Chondrocyte (in vitro differentiated cells): ENCODE measurements at regions not wholly inside any gene's neighbourhood (a gene's known extent, or its start where the extent isn't known, plus 50 kb on each side); places are given as distances from the start of the nearest gene placed in this dataset.

Experiments used
- DNase-seq: peaks from one replicate; pipeline ENCODE4 v3.0.0; 2021; ENCODE audit warnings: mixed read lengths, low spot score
- H3K27ac Mint-ChIP-seq: one replicate; pipeline ENCODE4 v1.8.0; 2021; ENCODE audit warnings: mild to moderate bottlenecking, moderate library complexity, mixed read lengths; ENCODE audit not compliant: unreplicated experiment
- H3K27me3 Mint-ChIP-seq: 2 replicates; pipeline ENCODE4 v1.8.0; 2021; ENCODE audit warnings: low read depth, mixed read lengths
- H3K36me3 Mint-ChIP-seq: 2 replicates; pipeline ENCODE4 v1.8.0; 2021; ENCODE audit warnings: low read depth, mixed read lengths
- H3K4me1 Mint-ChIP-seq: 2 replicates; pipeline ENCODE4 v1.8.0; 2021; ENCODE audit warnings: low read depth, mild to moderate bottlenecking, mixed read lengths
- H3K4me3 Mint-ChIP-seq: one replicate; pipeline ENCODE4 v1.8.0; 2021; ENCODE audit warnings: mild to moderate bottlenecking, moderate library complexity, mixed read lengths; ENCODE audit not compliant: unreplicated experiment
- H3K9me3 Mint-ChIP-seq: 2 replicates; pipeline ENCODE4 v1.8.0; 2021; ENCODE audit warnings: low read depth, mixed read lengths
- TF ChIP-seq, protein P1 (sequence below): fragments of 200-600 bp; sonication (generic); IDR thresholded peaks from 2 replicates; pipeline ENCODE4 v1.5.0; 2021; ENCODE audit warnings: antibody characterized with exemption, mild to moderate bottlenecking, moderate library complexity

DNA sequence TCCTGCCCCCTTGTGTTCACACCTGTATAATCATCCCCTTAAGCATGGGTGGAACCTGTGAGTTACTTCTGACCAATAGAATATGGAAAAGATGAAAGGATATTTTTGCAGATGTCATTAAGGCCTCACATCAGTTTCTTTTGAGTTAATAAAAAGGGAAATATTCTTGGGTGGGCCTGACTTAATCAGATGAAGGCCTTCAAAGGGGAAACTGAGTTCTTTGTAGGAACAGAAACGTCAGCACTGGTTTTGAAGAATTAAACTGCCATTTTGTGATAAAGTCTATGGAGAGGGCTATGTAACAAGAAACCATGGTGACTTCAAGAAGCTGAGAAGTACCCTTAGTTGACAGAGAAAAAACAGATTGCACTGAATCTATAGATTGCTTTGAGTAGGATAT is 168.7 kb upstream of the CNTNAP4 start:
- H3K27me3 Mint-ChIP-seq, result no peaks in the 10 kb centered on the region
- H3K9me3 Mint-ChIP-seq, result peaks cover 3% of the 10 kb centered on the region
- no peaks in the 10 kb centered on the region for H3K36me3 Mint-ChIP-seq
- DNase-seq, result no peak
- H3K27ac Mint-ChIP-seq, result no peak overlapping the region
- no peak overlapping the region for H3K4me3 Mint-ChIP-seq
- TF ChIP-seq, protein P1, sequence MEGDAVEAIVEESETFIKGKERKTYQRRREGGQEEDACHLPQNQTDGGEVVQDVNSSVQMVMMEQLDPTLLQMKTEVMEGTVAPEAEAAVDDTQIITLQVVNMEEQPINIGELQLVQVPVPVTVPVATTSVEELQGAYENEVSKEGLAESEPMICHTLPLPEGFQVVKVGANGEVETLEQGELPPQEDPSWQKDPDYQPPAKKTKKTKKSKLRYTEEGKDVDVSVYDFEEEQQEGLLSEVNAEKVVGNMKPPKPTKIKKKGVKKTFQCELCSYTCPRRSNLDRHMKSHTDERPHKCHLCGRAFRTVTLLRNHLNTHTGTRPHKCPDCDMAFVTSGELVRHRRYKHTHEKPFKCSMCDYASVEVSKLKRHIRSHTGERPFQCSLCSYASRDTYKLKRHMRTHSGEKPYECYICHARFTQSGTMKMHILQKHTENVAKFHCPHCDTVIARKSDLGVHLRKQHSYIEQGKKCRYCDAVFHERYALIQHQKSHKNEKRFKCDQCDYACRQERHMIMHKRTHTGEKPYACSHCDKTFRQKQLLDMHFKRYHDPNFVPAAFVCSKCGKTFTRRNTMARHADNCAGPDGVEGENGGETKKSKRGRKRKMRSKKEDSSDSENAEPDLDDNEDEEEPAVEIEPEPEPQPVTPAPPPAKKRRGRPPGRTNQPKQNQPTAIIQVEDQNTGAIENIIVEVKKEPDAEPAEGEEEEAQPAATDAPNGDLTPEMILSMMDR, result no peak
- no peaks in the 10 kb centered on the region for H3K4me1 Mint-ChIP-seq

DNA sequence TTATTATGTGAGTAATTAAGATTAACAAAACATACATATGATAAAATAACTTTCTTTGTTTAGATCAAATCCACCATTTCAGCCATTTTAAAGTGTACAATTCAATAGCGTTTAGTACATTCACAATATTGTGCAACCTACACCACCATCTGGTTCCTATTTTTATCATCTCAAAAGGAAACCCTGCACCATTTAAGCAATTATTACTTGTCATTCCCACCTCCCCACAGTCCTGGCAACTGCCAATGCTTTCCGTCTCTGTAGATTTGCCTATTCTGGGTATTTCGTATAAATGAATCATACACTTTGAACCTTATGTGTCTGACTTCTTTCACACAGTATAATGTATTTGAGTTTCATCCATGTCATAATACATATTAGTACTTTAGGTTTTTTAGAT is 162.5 kb upstream of the CNTNAP4 start:
- Mint-ChIP-seq H3K9me3 (peaks cover 6% of the 10 kb centered on the region), H3K27ac (no peak overlapping the region), H3K36me3 (no peaks in the 10 kb centered on the region), H3K27me3 (no peaks in the 10 kb centered on the region), H3K4me1 (no peaks in the 10 kb centered on the region), H3K4me3 (no peak overlapping the region)
- DNase-seq, result no peak
- TF ChIP-seq, protein P1, result no peak

DNA sequence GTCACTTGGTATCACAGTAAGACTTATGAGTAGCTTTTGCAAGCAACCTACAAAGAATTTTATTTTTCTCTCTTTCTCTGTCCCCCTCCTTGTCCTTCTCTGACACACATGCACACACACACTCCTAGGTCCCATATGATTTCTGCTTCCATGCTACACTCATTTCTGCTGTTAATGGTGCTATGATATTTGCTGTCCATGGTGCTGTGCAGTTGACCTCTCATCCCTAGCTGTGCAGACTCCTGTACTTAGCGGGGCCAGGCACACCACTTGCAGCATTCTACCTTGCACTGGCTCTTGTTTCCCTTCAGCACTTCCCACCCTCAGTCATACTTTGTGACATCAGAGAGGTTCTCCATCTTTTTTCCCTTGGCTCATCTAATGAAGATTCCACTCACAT is 158.9 kb upstream of the CNTNAP4 start:
- TF ChIP-seq, protein P1, result no peak
- H3K9me3 Mint-ChIP-seq, result peaks cover 6% of the 10 kb centered on the region
- no peak for DNase-seq
- no peaks in the 10 kb centered on the region for H3K4me1 Mint-ChIP-seq
- H3K27me3 Mint-ChIP-seq, result no peaks in the 10 kb centered on the region
- H3K4me3 Mint-ChIP-seq, result no peak overlapping the region
- H3K27ac Mint-ChIP-seq, result no peak overlapping the region
- no peaks in the 10 kb centered on the region for H3K36me3 Mint-ChIP-seq

DNA sequence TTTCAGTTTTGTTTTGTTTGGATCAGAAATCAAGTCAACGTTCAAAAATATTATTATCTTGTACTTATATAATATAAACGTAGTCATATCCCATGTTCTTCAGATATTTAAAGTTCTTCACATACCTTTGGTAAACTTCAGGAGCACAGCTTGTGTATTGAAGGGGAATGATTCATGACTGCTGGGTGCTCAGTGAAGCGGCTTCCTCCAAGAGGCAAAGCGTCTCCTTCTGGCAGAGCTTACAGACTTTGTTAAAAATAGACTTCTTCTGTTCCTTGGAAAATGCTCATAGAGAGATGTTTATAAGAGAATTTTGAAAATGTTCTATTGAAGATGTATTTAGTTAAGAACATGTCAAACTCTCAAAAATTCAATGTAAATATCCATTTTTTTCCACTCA is 155.6 kb upstream of the CNTNAP4 start:
- no peaks in the 10 kb centered on the region for H3K4me1 Mint-ChIP-seq
- no peaks in the 10 kb centered on the region for H3K36me3 Mint-ChIP-seq
- H3K4me3 Mint-ChIP-seq, result no peak overlapping the region
- TF ChIP-seq, protein P1, result no peak
- H3K27ac Mint-ChIP-seq, result no peak overlapping the region
- no peaks in the 10 kb centered on the region for H3K27me3 Mint-ChIP-seq
- peaks cover 6% of the 10 kb centered on the region for H3K9me3 Mint-ChIP-seq
- DNase-seq, result no peak

DNA sequence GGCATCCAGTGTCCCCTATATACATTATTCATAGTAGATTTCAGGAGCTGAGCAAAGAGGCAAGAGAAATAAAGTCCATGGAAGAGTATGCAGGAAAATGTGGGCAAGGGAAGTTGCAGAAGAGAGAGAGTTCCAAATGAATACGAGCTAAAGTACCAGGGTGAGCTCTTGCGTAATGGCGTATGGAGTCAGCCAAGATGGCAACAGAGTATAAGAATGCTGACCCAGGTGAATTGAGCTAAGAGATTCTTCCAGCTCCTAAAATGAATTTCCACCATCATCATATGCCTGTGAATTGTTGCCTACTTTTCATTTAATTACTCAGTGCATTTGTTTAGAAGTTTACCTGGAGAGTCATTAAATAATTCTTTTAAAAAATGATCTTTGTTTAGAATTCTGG is 153.2 kb upstream of the CNTNAP4 start:
- no peak overlapping the region for H3K4me3 Mint-ChIP-seq
- no peaks in the 10 kb centered on the region for H3K27me3 Mint-ChIP-seq
- DNase-seq, result no peak
- H3K36me3 Mint-ChIP-seq, result no peaks in the 10 kb centered on the region
- H3K9me3 Mint-ChIP-seq, result peaks cover 4% of the 10 kb centered on the region
- H3K27ac Mint-ChIP-seq, result no peak overlapping the region
- H3K4me1 Mint-ChIP-seq, result no peaks in the 10 kb centered on the region
- TF ChIP-seq, protein P1, result no peak
